HG03103 (cell line): ENCODE measurements at regions not wholly inside any gene's neighbourhood (a gene's known extent, or its start where the extent isn't known, plus 50 kb on each side); places are given as distances from the start of the nearest gene placed in this dataset.

ENCODE experiments used
- ATAC-seq: cut with Tn5 transposase; IDR thresholded peaks from one replicate; pipeline ENCODE4 v1.9.1; 2021; ENCODE audit warnings: low read depth; ENCODE audit not compliant: unreplicated experiment

GRCh38 chr5:6274846-6275543 lies 103.4 kb downstream of the MED10 start:
- no peak for ATAC-seq

GRCh38 chr5:6273749-6274148 lies 104.6 kb downstream of the MED10 start:
- no peak for ATAC-seq

GRCh38 chr5:6273090-6273735 lies 105.1 kb downstream of the MED10 start:
- ATAC-seq, result no peak

- ATAC-seq, result no peak
Observed at GRCh38 chr5:6269925-6270324, 108.4 kb downstream of the MED10 start.

GRCh38 chr5:6266671-6267197 lies 111.6 kb downstream of the MED10 start:
- no peak for ATAC-seq

- ATAC-seq, result no peak
Observed at GRCh38 chr5:6264394-6264793, 114.0 kb downstream of the MED10 start.

GRCh38 chr5:6262651-6263363 lies 115.5 kb downstream of the MED10 start:
- no peak for ATAC-seq

- no peak for ATAC-seq
Observed at GRCh38 chr5:6261668-6262067, 116.7 kb downstream of the MED10 start.

- no peak for ATAC-seq
Observed at GRCh38 chr5:6261256-6261655, 117.1 kb downstream of the MED10 start.

GRCh38 chr5:6260846-6261245 lies 117.5 kb downstream of the MED10 start:
- ATAC-seq, result no peak

- ATAC-seq, result no peak
Observed at GRCh38 chr5:6256901-6257300, 121.4 kb downstream of the MED10 start.

- ATAC-seq, result no peak
Observed at GRCh38 chr5:6255956-6256355, 122.4 kb downstream of the MED10 start.

- ATAC-seq, result no peak
Observed at GRCh38 chr5:6253846-6254245, 124.5 kb downstream of the MED10 start.

GRCh38 chr5:6253281-6253680 lies 125.1 kb downstream of the MED10 start:
- ATAC-seq, result no peak

GRCh38 chr5:6252581-6252980 lies 125.8 kb downstream of the MED10 start:
- ATAC-seq, result no peak

- no peak for ATAC-seq
Observed at GRCh38 chr5:6251565-6252102, 126.7 kb downstream of the MED10 start.

GRCh38 chr5:6250121-6250520 lies 128.2 kb downstream of the MED10 start:
- ATAC-seq, result no peak

GRCh38 chr5:6248132-6248531 lies 130.2 kb downstream of the MED10 start:
- no peak for ATAC-seq

GRCh38 chr5:6246820-6247437 lies 131.4 kb downstream of the MED10 start:
- ATAC-seq, result no peak

- ATAC-seq, result no peak
Observed at GRCh38 chr5:6244339-6244714, 134.0 kb downstream of the MED10 start.
